IMR-90 (cell line): ENCODE measurements at regions not wholly inside any gene's neighbourhood (a gene's known extent, or its start where the extent isn't known, plus 50 kb on each side); places are given as distances from the start of the nearest gene placed in this dataset.

ENCODE experiments used
- ATAC-seq: fragments of 200-7000 bp; cut with Tn5 transposase; 2 replicates; pipeline ENCODE4 v1.9.1; 2020; ENCODE audit warnings: low read depth, mild to moderate bottlenecking, moderate library complexity
- BruUV-seq: library from RNA; stranded (reverse); fragments of 400-500 nt; replicated peaks from 2 replicates; lab custom pipeline; 2021; lab: Mats Ljungman, UMichigan
- CTCF ChIA-PET: fragments of 300-600 bp; formaldehyde crosslinking; extraction: SDS; loops from one replicate; lab custom pipeline; 2021; ENCODE audit warnings: antibody characterized with exemption; lab: Yijun Ruan, JAX
- POLR2A ChIA-PET: fragments of 300-600 bp; sonication (Branson Sonifier 250); formaldehyde crosslinking; loops from one replicate; lab custom pipeline; 2022; ENCODE audit warnings: antibody characterized with exemption; ENCODE audit not compliant: unreplicated experiment; lab: Charles Lee
- DNase-seq: peaks from one replicate; pipeline ENCODE4 v3.0.0; 2013
- H2AFZ ChIP-seq: replicated peaks from 2 replicates; pipeline ENCODE3; 2013; ENCODE audit warnings: low read length, mild to moderate bottlenecking; ENCODE audit not compliant: poor library complexity
- H2AK5ac ChIP-seq: 2 replicates; pipeline ENCODE4 v1.6.1; 2013; ENCODE audit warnings: low read depth, low read length, inconsistent platforms
- H2AK9ac ChIP-seq: replicated peaks from 2 replicates; pipeline ENCODE3; 2013; ENCODE audit warnings: mild to moderate bottlenecking, low read depth, low read length, moderate library complexity; ENCODE audit not compliant: poor library complexity
- H2BK120ac ChIP-seq: 2 replicates; pipeline ENCODE4 v1.6.1; 2013; ENCODE audit warnings: low read depth, low read length, inconsistent platforms
- H2BK15ac ChIP-seq: 3 replicates; pipeline ENCODE4 v1.6.1; 2013; ENCODE audit warnings: low read depth, low read length, inconsistent platforms
- H2BK20ac ChIP-seq: 2 replicates; pipeline ENCODE4 v1.6.1; 2013; ENCODE audit warnings: low read depth, mild to moderate bottlenecking, inconsistent platforms, low read length, moderate library complexity
- H2BK5ac ChIP-seq: 2 replicates; pipeline ENCODE4 v1.6.1; 2013; ENCODE audit warnings: mild to moderate bottlenecking, low read depth, low read length, inconsistent platforms; ENCODE audit not compliant: poor library complexity, severe bottlenecking
- H3K14ac ChIP-seq: replicated peaks from 2 replicates; pipeline ENCODE4 v1.6.1; 2013; ENCODE audit warnings: low read depth, low read length, inconsistent platforms
- H3K18ac ChIP-seq: 2 replicates; pipeline ENCODE4 v1.6.1; 2013; ENCODE audit warnings: low read depth, low read length, control low read depth
- H3K23ac ChIP-seq: 2 replicates; pipeline ENCODE4 v1.6.1; 2013; ENCODE audit warnings: low read depth, low read length, inconsistent platforms
- H3K27ac ChIP-seq: 2 replicates; pipeline ENCODE4 v1.5.1; 2013; ENCODE audit warnings: mild to moderate bottlenecking, control low read depth, low read length; ENCODE audit not compliant: insufficient read depth
- H3K27me3 ChIP-seq: 2 replicates; pipeline ENCODE4 v1.6.1; 2013; ENCODE audit warnings: low read length; ENCODE audit not compliant: control insufficient read depth, insufficient read depth
- H3K36me3 ChIP-seq: 2 replicates; pipeline ENCODE4 v1.6.1; 2013; ENCODE audit warnings: low read length, mixed read lengths; ENCODE audit not compliant: control insufficient read depth, insufficient read depth
- H3K4ac ChIP-seq: 2 replicates; pipeline ENCODE4 v1.6.1; 2013; ENCODE audit warnings: low read depth, low read length, inconsistent platforms
- H3K4me1 ChIP-seq: 2 replicates; pipeline ENCODE4 v1.6.1; 2013; ENCODE audit warnings: low read length, mixed read lengths; ENCODE audit not compliant: control insufficient read depth, insufficient read depth
- H3K4me2 ChIP-seq: 2 replicates; pipeline ENCODE4 v1.6.1; 2013; ENCODE audit warnings: low read depth, mild to moderate bottlenecking, control low read depth, low read length, moderate library complexity
- H3K4me3 ChIP-seq: 2 replicates; pipeline ENCODE4 v1.5.1; 2013; ENCODE audit warnings: low read depth, mild to moderate bottlenecking, control low read depth, low read length, moderate library complexity; ENCODE audit not compliant: insufficient read depth
- H3K56ac ChIP-seq: 2 replicates; pipeline ENCODE4 v1.6.1; 2013; ENCODE audit warnings: low read length, inconsistent platforms; ENCODE audit not compliant: insufficient read depth; ENCODE audit errors: extremely low read depth
- H3K79me1 ChIP-seq, 2 experiments: 2 replicates each; pipeline ENCODE4 v1.6.1; 2013; ENCODE audit warnings: low read length in 2 of 2, inconsistent platforms in 1 of 2, low read depth in 1 of 2
- H3K9ac ChIP-seq: 2 replicates; pipeline ENCODE4 v1.6.1; 2013; ENCODE audit warnings: low read depth, low read length, control low read depth
- H3K9me1 ChIP-seq: 2 replicates; pipeline ENCODE4 v1.6.1; 2013; ENCODE audit warnings: low read length, inconsistent platforms; ENCODE audit not compliant: insufficient read depth
- H3K9me3 ChIP-seq: 2 replicates; pipeline ENCODE4 v1.6.1; 2013; ENCODE audit warnings: low read length; ENCODE audit not compliant: control insufficient read depth, insufficient read depth
- H4K20me1 ChIP-seq: 2 replicates; pipeline ENCODE4 v1.6.1; 2013; ENCODE audit warnings: low read length, inconsistent platforms; ENCODE audit not compliant: insufficient read depth
- H4K5ac ChIP-seq: 2 replicates; pipeline ENCODE4 v1.6.1; 2013; ENCODE audit warnings: mild to moderate bottlenecking, low read depth, low read length, control low read depth
- H4K8ac ChIP-seq, 2 experiments: 2 replicates each; pipeline ENCODE4 v1.6.1; 2013; ENCODE audit warnings: low read depth in 2 of 2, low read length in 2 of 2, control low read depth in 1 of 2, inconsistent platforms in 1 of 2
- H4K91ac ChIP-seq: 2 replicates; pipeline ENCODE4 v1.6.1; 2013; ENCODE audit warnings: low read depth, low read length, inconsistent platforms; ENCODE audit not compliant: insufficient read depth
- BHLHE40 ChIP-seq: fragments of 150-350 bp; IDR thresholded peaks from 2 replicates; pipeline ENCODE4 v1.6.1; 2016; ENCODE audit warnings: mild to moderate bottlenecking, low read depth, low read length
- CEBPB ChIP-seq: IDR thresholded peaks from 2 replicates; pipeline ENCODE4 v1.6.1; 2012; ENCODE audit warnings: low read depth, low read length, improper control_type of control experiment
- CHD1 ChIP-seq: IDR thresholded peaks from 2 replicates; pipeline ENCODE4 v1.6.1; 2012; ENCODE audit warnings: low read depth, low read length, improper control_type of control experiment
- FOS ChIP-seq: fragments of 150-350 bp; IDR thresholded peaks from 2 replicates; pipeline ENCODE4 v1.6.1; 2016; ENCODE audit warnings: low read depth, low read length
- MAFK ChIP-seq: IDR thresholded peaks from 2 replicates; pipeline ENCODE4 v1.6.1; 2012; ENCODE audit warnings: low read depth, low read length, improper control_type of control experiment
- MAZ ChIP-seq: IDR thresholded peaks from 2 replicates; pipeline ENCODE4 v1.6.1; 2012; ENCODE audit warnings: low read depth, mild to moderate bottlenecking, low read length, improper control_type of control experiment, moderate library complexity, borderline replicate concordance
- MXI1 ChIP-seq: IDR thresholded peaks from 2 replicates; pipeline ENCODE4 v1.6.1; 2012; ENCODE audit warnings: low read depth, mild to moderate bottlenecking, low read length, moderate library complexity, borderline replicate concordance
- NFE2L2 ChIP-seq: fragments of 150-350 bp; IDR thresholded peaks from 2 replicates; pipeline ENCODE4 v1.6.1; 2016; ENCODE audit warnings: low read depth, mild to moderate bottlenecking, low read length
- POLR2A ChIP-seq: IDR thresholded peaks from 2 replicates; pipeline ENCODE4 v1.6.1; 2012; ENCODE audit warnings: mild to moderate bottlenecking, low read depth, low read length
- RAD21 ChIP-seq: IDR thresholded peaks from 2 replicates; pipeline ENCODE4 v1.6.1; 2012; ENCODE audit warnings: low read length, improper control_type of control experiment
- RCOR1 ChIP-seq: IDR thresholded peaks from 2 replicates; pipeline ENCODE4 v1.6.1; 2012; ENCODE audit warnings: mild to moderate bottlenecking, low read length, improper control_type of control experiment; ENCODE audit not compliant: insufficient replicate concordance
- RFX5 ChIP-seq: IDR thresholded peaks from 2 replicates; pipeline ENCODE4 v1.8.0; 2012; ENCODE audit warnings: low read depth, mild to moderate bottlenecking, low read length, moderate library complexity
- WGBS, 2 experiments: methylation state at CpG; one replicate each; pipeline versions ENCODE4 v1.1.5 to v1.1.7; 2013; ENCODE audit warnings: missing lambda C conversion rate in 2 of 2; ENCODE audit not compliant: insufficient read length in 1 of 2; ENCODE audit errors: extremely low coverage in 2 of 2; 5-methylcytosine and 5-hydroxymethylcytosine counted together
- dilution Hi-C: fragments of 300-500 bp; cut with HindIII; formaldehyde crosslinking; loops from one replicate; pipeline ENCODE4 v1.14.3; 2018; ENCODE audit warnings: low sequenced_read_pairs; ENCODE audit not compliant: unreplicated experiment
- in situ Hi-C: fragments of 300-500 bp; cut with MboI; formaldehyde crosslinking; loops from 3 replicates; pipeline ENCODE4 v1.14.3; 2019; ENCODE audit warnings: low sequenced_read_pairs, inconsistent platforms, mixed read lengths
- intact Hi-C: fragments of 100-400 bp; cut with micrococcal nuclease; formaldehyde crosslinking; loops from 2 replicates; pipeline ENCODE4 v1.10.0; 2022
- TF ChIP-seq, protein P1 (sequence below): fragments of 150-350 bp; IDR thresholded peaks from 2 replicates; pipeline ENCODE4 v1.6.1; 2017; ENCODE audit warnings: mild to moderate bottlenecking, antibody characterized with exemption, low read length, low read depth
- TF ChIP-seq, protein P2 (sequence below): conservative IDR thresholded peaks from 2 replicates; pipeline ENCODE4 v1.5.1; 2012; ENCODE audit warnings: mild to moderate bottlenecking, low read depth, low read length, improper control_type of control experiment
- TF ChIP-seq, protein P3 (sequence below): fragments of 150-350 bp; IDR thresholded peaks from 2 replicates; pipeline ENCODE4 v1.6.1; 2016; ENCODE audit warnings: low read depth, mild to moderate bottlenecking, low read length, moderate library complexity, borderline replicate concordance

DNA sequence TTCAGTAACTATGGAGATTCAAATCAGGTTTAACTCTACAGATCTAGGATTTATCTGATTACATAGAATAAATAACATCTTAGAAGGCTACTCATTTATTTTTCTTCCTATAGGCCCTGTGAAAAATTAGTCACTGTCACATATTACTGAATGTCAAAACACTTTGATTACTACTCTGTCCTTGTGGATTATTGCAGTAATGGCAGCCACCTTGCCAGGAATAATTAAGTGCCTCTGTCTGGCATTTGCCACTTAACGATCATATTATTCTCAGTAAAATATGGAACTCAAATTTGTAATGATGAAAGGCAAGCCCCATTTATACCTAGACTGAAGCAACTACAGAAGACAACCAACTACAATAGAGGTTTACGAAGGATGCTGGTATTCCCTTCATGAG is 596.3 kb upstream of the ARPP21 start:
- no CpG with 5 or more reads among the region's 2 CpGs for WGBS, 2 experiments
- intact Hi-C loops: no loop called here
- no peak overlapping the region for H3K56ac ChIP-seq
- ATAC-seq: no peak
- no peak overlapping the region for H3K23ac ChIP-seq
- no peak overlapping the region for H2BK120ac ChIP-seq
- no peak overlapping the region for H4K8ac ChIP-seq
- BruUV-seq: no TSS peak
- ChIA-PET CTCF (no interaction called here), POLR2A (no interaction called here)
- H3K9me3 ChIP-seq: peaks cover 10% of the 10 kb centered on the region
- no peak overlapping the region for H3K4me3 ChIP-seq
- dilution Hi-C loops: no loop called here
- DNase-seq: no peak
- no peak overlapping the region for H2AFZ ChIP-seq
- H3K4ac ChIP-seq: no peak overlapping the region
- no peak overlapping the region for H3K9ac ChIP-seq
- H3K79me1 ChIP-seq: no peaks in the 10 kb centered on the region
- TF ChIP-seq, protein P1, sequence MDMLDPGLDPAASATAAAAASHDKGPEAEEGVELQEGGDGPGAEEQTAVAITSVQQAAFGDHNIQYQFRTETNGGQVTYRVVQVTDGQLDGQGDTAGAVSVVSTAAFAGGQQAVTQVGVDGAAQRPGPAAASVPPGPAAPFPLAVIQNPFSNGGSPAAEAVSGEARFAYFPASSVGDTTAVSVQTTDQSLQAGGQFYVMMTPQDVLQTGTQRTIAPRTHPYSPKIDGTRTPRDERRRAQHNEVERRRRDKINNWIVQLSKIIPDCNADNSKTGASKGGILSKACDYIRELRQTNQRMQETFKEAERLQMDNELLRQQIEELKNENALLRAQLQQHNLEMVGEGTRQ: no peak
- no peak for TF ChIP-seq MAZ
- no peak for TF ChIP-seq BHLHE40
- no peak for TF ChIP-seq CHD1
- no peak for TF ChIP-seq NFE2L2
- TF ChIP-seq, protein P2, sequence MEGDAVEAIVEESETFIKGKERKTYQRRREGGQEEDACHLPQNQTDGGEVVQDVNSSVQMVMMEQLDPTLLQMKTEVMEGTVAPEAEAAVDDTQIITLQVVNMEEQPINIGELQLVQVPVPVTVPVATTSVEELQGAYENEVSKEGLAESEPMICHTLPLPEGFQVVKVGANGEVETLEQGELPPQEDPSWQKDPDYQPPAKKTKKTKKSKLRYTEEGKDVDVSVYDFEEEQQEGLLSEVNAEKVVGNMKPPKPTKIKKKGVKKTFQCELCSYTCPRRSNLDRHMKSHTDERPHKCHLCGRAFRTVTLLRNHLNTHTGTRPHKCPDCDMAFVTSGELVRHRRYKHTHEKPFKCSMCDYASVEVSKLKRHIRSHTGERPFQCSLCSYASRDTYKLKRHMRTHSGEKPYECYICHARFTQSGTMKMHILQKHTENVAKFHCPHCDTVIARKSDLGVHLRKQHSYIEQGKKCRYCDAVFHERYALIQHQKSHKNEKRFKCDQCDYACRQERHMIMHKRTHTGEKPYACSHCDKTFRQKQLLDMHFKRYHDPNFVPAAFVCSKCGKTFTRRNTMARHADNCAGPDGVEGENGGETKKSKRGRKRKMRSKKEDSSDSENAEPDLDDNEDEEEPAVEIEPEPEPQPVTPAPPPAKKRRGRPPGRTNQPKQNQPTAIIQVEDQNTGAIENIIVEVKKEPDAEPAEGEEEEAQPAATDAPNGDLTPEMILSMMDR: no peak
- no peak for TF ChIP-seq RCOR1
- TF ChIP-seq RAD21: no peak
- TF ChIP-seq, protein P3, sequence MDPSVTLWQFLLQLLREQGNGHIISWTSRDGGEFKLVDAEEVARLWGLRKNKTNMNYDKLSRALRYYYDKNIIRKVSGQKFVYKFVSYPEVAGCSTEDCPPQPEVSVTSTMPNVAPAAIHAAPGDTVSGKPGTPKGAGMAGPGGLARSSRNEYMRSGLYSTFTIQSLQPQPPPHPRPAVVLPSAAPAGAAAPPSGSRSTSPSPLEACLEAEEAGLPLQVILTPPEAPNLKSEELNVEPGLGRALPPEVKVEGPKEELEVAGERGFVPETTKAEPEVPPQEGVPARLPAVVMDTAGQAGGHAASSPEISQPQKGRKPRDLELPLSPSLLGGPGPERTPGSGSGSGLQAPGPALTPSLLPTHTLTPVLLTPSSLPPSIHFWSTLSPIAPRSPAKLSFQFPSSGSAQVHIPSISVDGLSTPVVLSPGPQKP: no peak
- TF ChIP-seq RFX5: no peak
- no peak for TF ChIP-seq FOS
- no peak for TF ChIP-seq POLR2A
- TF ChIP-seq CEBPB: no peak
- TF ChIP-seq MXI1: no peak
- TF ChIP-seq MAFK: no peak
- H3K36me3 ChIP-seq: no peaks in the 10 kb centered on the region
- in situ Hi-C loops: no loop called here
- H2AK5ac ChIP-seq: no peak overlapping the region
- no peak overlapping the region for H3K14ac ChIP-seq
- no peak overlapping the region for H4K91ac ChIP-seq
- H3K4me2 ChIP-seq: no peak overlapping the region
- no peaks in the 10 kb centered on the region for H3K9me1 ChIP-seq
- no peak overlapping the region for H2BK5ac ChIP-seq
- H2BK20ac ChIP-seq: no peak overlapping the region
- no peak overlapping the region for H4K5ac ChIP-seq
- H2BK15ac ChIP-seq: no peak overlapping the region
- H2AK9ac ChIP-seq: no peak overlapping the region
- H3K18ac ChIP-seq: no peak overlapping the region
- no peaks in the 10 kb centered on the region for H3K4me1 ChIP-seq
- H3K27me3 ChIP-seq: no peaks in the 10 kb centered on the region
- no peaks in the 10 kb centered on the region for H4K20me1 ChIP-seq
- no peak overlapping the region for H3K27ac ChIP-seq
